HG02610 (cell line): ENCODE measurements at regions not wholly inside any gene's neighbourhood (a gene's known extent, or its start where the extent isn't known, plus 50 kb on each side); places are given as distances from the start of the nearest gene placed in this dataset.
"Not testable (repeated sequence)": the region's sequence is repeated elsewhere in the genome, so short reads cannot be mapped to it uniquely, and the experiment has no call there.

ENCODE experiments used
- ATAC-seq: cut with Tn5 transposase; IDR thresholded peaks from one replicate; pipeline ENCODE4 v1.9.1; 2021; ENCODE audit warnings: mild to moderate bottlenecking, moderate library complexity; ENCODE audit not compliant: unreplicated experiment

DNA sequence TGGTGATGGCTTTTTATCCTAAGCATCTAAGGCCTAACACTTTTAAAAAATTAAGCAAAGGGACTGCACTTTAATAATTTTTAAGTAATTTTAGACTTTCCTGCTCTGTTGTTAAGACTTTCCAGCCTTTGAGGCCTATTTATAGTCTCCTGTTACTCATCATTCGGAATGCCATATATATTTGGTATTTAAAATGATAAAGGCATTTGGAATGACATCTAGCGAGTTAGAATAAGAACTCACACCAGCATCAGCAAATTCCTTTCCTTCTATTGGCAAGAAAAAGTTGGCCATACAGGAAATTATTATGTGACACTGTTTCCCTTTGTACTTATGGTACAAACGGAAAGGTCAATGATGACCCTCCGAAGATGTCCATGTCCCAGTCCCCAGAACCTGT lies 88.1 kb upstream of the STMND1 start:
- no peak for ATAC-seq

DNA sequence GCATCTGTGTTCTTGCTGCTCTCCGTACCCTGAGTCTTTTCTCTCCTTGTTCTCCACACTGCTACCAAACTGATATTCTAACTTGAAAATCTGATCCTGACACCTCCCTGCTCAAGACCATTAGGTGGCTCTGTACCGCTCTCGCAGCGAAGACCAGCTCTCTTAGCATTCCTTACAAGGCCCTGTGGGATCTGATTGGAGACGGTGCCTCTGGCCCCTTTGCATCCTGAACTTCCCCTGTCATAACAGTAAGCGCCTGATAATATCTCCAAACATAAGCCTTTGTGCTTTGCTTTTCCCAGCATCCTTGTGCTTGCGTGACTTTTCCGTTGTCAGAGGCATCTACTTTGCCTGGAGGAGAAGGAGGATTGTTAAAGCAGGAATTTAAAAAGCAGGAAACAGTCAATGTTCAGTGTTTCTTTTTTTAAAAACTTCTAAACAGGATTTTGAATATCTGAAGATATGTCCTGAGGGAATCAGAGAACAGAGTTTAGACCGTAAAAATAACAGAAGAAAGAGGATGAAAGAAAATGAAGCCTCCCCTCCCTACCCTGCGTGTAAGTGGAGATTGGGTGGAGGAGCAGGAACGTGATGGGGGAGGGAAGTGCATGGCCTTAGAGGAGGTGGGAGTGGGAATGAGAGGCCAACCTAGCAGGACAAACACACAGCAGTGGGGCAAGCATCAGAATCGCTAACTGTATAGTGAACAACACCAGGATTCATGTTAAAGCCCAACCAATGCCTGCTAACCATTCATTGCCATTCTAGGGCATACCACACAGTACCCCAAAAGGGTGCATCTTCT lies 89.2 kb upstream of the STMND1 start:
- no peak for ATAC-seq

GRCh38 chr6:17011985-17012384 lies 89.9 kb upstream of the STMND1 start:
- no peak for ATAC-seq

DNA sequence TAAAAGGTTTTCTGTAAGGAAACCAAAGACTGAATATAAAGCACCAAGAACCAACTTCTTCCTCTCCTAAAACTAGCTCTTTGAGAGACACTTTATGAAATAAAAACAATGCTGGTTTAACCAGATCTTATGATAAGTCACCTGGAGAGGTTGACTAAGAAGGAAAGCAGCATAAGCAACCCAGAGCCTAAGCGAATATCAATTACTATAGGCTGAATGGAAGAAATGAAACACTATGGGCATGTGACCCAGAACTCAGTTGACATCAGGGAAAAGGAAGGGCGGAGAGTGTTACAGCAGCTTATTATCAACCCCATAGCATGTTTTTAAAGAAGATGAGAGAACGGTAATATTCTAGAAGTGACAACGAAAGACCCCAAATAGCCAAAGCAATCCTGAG lies 94.1 kb upstream of the STMND1 start:
- no peak for ATAC-seq

- ATAC-seq: no peak
These were observed 95.3 kb upstream of the STMND1 start for GRCh38 chr6:17006543-17006942.

GRCh38 chr6:17004269-17004668 lies 97.6 kb upstream of the STMND1 start:
- no peak for ATAC-seq

GRCh38 chr6:17002123-17002522 lies 99.7 kb upstream of the STMND1 start:
- no peak for ATAC-seq

DNA sequence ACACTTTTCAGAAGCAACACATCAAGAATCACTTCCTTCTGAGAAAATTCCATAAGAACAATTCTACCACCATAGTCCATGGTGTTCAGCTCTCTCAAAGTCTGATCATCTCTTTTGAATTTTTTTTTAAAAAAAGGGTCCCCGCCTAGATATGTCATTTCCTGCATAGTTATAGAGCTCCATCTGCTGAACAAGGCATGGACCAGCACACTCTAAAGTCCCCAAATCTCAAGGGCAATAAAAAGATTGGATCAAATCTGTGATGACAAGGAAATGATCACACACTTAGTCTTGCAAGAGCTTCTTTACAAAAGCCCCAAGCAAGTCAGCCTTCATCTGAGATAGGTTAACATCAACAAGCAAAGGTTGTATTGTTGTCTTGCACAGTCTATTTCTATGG lies 100.7 kb upstream of the STMND1 start:
- no peak for ATAC-seq

DNA sequence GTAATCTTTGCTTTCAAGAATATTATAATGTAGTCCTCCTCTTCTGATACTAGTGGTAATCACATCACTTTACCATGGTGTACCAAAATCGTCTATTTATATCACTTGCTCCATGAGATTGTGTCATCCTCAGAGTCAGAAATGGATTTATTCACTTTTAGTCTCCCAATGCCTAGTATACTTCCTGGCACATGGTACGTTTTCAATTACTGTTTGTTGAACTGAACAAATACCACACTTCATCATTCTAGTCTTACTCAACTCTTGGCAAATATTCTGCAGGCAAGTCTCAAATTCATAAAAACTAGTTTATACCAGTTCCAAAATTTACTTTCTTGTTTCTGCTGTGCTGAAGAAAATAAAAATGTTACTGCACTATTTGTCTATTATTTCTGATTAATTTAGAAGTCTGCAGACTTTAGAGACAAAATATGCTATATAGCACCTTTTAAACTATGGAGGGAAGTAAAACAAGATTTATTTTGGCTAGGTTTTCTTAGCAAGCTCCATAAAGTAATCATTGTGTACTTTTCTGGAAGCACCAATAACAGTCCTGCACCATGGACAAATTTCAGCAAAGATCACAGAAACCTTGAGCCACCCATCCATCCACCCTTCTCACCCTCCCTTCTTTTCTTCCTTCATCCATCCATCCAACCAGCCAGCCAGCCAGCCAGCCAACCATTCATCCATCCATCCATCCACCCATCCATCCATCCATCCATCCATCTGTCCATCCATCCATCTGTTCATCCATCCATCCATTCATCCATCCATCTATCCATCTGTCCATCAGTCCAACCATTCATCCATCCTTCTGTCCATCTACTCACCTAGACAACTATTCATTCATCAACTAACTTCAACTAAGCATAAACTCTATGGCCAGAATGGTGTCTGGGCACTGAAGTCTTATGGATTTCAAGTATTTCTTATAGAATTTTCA lies 102.1 kb upstream of the STMND1 start:
- ATAC-seq: no peak

DNA sequence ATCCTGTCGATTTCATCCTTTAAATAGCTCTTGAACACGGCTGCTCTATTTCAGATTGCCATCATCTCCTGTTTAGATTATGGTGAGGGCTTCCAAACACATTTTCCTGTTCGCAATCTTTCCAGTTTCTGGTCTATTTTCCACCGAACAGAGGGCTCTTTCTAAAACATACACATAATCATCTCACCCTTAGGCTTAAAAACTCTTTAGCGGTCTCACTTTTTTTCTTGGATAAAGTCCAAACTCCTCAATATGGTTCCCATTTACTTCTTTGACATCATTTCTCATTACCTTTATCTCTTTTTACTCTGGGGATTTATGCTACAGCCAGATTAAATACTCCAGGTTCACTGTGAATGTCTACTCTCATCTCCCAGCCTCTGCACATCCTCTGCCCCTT lies 103.4 kb upstream of the STMND1 start:
- no peak for ATAC-seq

DNA sequence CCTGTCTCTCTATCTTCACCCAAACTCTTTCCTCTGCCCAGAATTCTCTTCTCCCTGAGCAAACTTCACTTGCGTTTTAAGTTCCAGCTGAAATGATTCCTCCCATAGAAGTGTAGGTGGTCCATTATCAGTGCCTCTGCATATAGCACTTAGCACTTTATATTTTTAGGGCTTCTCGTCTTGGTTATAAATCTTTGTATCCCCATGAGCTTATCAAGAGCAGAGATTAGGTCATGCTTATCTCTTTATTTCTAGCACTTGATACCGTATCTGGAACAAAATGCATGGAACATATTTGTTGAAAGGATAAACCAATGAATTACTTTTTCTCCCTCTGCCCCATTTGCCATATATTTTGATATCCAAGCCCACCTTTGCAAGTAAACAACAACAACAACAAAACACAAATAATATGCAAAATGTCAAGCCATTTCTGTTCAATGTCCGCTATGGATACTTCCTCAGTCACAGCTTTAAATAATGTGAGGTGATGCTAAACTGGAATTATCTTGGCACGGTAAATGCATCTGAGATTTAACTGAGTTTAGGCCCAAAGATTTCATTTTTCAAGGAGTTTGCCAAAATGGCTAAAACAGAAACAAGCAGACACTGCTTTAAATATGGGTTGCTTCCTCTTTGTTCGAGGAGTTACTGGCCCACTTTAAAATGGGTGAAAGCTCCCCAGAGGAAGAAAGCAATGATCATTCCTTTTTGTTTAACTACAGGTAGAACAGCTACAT lies 106.2 kb upstream of the STMND1 start:
- ATAC-seq: no peak

DNA sequence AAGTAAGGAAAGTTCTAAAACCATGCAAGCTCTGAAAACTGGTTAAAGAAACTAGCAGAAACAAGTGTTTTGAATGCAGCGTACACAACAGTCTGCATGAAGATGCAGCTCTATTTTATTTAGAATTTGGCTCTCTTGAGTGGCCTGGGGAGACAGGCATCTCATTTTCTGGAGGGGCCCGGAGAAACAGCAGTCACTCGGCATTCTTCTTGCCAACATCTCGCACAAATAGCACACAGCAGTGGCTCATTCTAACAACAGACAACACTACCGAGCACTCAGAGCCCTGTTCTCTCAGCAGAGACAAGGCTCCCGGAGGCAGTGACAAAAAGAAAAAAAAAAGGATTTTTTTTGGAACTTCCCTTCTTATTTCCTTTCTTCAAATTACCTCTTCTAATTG lies 108.5 kb upstream of the STMND1 start:
- no peak for ATAC-seq

GRCh38 chr6:16991981-16992629 lies 109.7 kb upstream of the STMND1 start:
- ATAC-seq: no peak

GRCh38 chr6:16989976-16990375 lies 111.9 kb upstream of the STMND1 start:
- not testable (repeated sequence) for ATAC-seq

GRCh38 chr6:16989382-16989781 lies 112.5 kb upstream of the STMND1 start:
- no peak for ATAC-seq

DNA sequence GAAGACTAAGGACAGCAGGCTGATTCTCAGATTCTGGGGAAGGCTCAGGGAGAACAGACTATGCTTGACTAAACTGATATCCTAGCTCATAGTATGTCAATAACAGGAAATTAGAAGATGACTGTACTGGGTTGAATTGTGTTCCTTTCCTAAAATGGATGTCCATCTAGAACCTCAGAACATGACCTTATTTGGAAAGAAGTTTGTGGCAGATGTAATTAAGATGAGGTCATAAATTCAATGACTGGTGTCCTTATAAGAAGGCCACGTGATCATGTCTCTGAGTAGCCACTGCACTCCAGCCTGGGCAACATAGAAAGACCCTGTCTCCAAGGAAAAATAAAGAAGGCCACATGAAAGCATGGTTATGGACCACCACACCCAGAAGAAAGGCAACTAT lies 113.9 kb upstream of the STMND1 start:
- no peak for ATAC-seq

DNA sequence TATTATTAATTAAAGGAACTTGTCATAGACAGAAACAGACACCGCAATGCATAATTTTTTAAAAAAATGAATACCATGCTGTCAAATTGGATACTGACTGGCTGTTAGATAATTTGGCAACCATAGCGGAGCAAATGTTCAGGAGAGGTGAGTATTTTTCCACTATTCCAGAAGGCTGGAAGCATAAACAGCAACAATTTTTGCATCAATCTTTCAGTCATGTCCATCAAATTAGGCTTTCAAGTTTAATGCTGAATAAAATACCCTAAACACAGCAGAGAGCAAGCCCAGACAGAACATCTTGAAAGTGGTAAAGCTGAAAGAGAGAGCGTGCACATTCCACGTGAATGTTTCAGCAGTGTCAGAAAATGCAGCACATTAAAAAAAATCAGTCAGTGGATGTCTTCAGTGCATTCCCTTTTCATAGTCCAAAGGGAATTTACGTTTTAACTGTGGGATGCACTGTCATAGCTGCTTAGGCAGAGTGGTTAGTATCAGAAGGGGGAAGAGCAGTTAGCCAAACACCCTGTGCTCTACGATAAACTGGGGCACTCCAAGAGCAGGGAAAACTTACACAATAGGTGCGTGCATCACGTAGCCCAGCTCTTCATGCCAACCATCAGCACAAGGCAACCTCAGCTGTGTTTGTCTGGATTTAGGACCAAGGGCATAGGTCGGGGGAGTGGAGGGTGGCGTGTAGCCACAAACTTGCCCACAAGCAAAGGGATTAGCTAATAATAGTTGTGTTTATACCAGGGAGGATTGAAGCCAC lies 116.2 kb upstream of the STMND1 start:
- no peak for ATAC-seq

- ATAC-seq: no peak
These were observed 119.0 kb upstream of the STMND1 start for GRCh38 chr6:16982807-16983206.

GRCh38 chr6:16979677-16980370 lies 122.0 kb upstream of the STMND1 start:
- no peak for ATAC-seq
